NAMALWA (cell line): ENCODE measurements at regions not wholly inside any gene's neighbourhood (a gene's known extent, or its start where the extent isn't known, plus 50 kb on each side); places are given as distances from the start of the nearest gene placed in this dataset.

Experiments used
- DNase-seq: peaks from one replicate; pipeline ENCODE4 v3.0.0-alpha.2; 2015; ENCODE audit warnings: low spot score

DNA sequence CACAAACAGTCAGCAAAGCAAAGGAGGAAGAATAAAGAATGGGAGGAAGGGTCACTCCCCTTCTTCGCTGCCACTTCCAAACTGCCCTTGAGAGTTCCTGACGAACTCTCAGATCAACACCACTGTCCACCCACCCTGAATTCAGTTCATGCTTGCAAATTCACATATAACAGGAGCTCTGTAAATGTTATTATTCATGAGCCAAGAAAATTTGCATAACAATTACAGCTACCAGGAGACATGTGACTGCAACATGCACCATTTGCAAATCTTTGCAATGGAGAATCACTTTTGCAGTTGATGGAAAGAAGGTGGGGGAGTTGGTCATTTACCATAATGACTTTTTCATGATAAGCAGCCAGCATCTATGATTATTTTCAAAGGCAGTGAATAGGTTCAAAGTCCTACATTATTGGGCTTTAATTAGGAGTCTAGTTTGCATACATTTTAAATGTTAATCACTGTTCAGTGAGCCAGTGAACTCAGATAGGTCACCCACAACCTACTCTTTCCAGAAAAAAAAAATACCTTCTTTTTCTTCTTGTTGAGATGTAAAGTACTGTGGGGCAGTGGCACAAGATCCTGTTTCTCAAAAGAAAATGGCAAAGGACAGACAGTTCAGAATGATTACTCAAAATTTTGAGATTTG, 149.7 kb downstream of the CAAP1 start:
- no peak for DNase-seq

- no peak for DNase-seq
These were observed 157.4 kb downstream of the CAAP1 start for GRCh38 chr9:26735160-26735559.

DNA sequence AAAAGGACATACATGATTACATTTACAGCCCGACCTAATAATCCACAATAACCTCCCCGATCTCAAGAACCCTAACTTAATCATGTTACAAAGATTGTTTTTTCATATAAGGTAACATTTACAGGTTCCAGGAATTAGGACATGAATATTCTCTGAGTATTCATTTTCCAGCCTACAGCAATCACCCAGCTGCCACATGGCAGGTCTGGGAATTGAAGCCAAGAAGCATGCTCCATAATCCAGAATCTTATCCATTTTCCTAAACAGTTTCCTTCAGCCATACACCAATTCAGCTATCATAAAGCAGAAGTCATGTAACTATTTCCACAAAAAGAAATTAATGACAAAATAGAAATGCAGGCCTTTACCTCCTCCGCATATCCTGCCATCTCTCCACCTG, 163.4 kb downstream of the CAAP1 start:
- DNase-seq: no peak

GRCh38 chr9:26727471-26727870, 165.1 kb downstream of the CAAP1 start:
- DNase-seq: no peak

DNA sequence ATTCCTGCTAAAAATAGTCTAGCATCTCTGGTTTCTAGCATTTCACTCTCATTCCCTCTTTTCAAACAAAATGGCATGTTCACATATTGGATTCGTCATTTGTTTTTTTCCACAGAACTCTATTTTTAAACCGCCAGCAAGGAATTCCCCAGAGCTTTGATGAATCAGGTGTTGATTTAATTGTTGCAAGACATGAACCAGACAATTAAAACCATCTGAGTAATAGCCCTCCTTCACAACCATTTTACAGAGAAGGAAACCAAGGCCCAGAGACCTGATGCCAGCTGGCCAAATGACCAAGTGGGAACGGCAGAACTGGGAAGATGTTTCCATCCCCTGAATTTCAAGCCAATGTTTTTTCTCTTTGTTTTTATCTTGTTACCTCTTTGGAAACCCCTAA, 167.0 kb downstream of the CAAP1 start:
- no peak for DNase-seq

DNA sequence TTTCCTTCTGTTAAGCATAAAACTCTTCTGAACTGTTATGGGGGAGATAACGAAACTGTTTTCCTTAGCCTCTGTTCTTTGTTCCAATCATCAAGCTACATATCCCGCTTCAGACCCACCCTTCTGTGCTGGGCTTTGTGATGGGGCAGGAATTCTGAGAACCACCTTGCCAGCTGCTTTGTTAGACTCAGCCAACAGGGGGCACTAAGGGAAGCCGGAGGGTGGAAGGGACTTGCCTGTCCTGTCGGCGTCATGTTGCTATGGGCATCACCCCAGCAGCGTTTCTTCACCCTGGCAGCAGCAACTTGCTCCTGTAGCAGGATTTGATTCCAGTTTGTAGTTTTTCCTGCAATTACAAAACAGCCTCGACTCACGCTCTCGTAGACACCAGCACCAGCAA, 169.1 kb downstream of the CAAP1 start:
- DNase-seq: peak; percentile 43

GRCh38 chr9:26722755-26723154, 169.8 kb downstream of the CAAP1 start:
- no peak for DNase-seq

- DNase-seq: no peak
These were observed 182.6 kb downstream of the CAAP1 start for GRCh38 chr9:26710008-26710407.

GRCh38 chr9:26706223-26706622, 186.4 kb downstream of the CAAP1 start:
- DNase-seq: no peak

GRCh38 chr9:26695298-26695622, 197.3 kb downstream of the CAAP1 start:
- DNase-seq: no peak

DNA sequence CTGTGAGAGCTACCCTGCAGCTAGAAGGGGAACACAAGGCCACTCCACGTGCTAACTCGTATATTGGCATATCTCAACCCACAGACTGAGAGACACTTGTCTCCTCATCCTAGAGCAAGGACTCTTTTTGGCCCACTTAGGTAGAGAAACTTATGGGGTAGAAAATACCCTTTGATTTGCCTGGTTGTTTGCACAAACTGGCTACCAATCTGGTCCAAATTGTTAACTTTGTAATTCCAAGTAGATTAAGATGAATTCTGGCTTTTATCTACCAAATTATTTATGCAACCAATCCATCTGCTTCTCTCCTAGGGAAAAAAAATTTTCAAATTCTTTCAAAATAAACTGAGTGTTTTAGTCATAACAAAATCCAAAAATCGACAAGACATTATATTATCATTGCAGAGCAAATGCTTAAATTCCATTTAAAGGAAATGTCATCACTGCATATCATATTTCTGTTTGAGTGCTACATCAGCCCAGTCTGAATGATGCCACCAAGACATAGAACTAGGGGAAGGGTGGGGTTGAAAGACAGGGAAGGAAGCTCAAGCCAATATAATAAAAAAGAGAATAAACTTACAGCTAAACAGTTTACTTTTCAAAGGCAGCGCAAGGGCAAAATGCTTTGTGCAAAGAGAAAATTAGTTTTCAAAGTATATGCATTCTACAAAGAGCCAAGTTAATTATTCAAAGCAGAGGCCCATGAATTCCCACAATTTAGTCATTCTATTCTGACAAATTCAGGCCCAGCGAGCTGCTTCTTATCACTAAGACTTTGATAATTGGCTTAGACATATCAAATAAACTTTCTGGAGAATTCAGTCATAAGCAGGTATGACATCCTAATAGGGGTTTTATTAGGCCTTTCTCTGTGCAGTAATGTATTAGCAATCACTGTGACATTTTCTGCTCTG, 198.0 kb downstream of the CAAP1 start:
- no peak for DNase-seq

GRCh38 chr9:26689041-26689440, 203.6 kb downstream of the CAAP1 start:
- no peak for DNase-seq

DNA sequence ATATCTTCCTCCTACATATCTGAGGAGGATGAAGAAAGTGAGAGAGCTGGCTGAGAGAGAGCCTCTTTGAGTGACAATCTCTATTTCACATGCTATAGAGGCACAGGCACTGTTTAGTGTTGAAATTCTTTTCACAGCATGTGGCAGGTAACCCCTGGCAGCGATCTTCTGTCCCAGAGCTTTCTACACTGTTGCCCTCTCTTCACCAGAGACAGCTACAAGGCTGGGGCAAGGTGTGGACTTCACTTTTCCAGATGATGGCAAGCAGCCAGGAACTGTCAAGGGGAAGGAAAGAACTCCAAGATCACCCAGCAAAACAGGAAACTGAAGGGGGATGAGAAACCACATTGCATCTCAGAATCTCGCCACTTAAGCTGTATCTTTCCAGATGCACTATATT, 205.2 kb downstream of the CAAP1 start:
- no peak for DNase-seq

- no peak for DNase-seq
These were observed 206.8 kb downstream of the CAAP1 start for GRCh38 chr9:26685818-26686217.

- no peak for DNase-seq
These were observed 208.6 kb downstream of the CAAP1 start for GRCh38 chr9:26684029-26684428.

GRCh38 chr9:26682796-26683496, 209.7 kb downstream of the CAAP1 start:
- DNase-seq: no peak

DNA sequence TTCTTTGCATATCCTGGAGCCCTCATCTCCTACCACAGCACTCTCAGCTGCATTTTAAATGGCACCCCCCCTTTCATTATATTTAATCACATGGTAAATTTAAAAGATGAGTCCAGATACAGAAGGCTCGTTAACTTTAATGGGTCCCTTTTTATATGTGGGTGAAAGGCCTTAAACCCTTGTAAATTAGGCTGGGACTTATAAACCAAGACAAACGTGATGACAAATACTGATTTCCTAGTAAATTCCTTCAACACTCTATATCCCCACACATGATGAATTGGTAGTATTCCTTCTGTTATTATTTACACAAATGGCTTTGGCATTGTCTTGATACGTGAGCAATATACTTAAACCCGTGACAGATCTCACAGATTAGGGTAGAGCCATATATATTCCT, 210.6 kb downstream of the CAAP1 start:
- DNase-seq: no peak

GRCh38 chr9:26677965-26678706, 214.5 kb downstream of the CAAP1 start:
- no peak for DNase-seq

- DNase-seq: no peak
These were observed 217.6 kb downstream of the CAAP1 start for GRCh38 chr9:26675035-26675434.

GRCh38 chr9:26673261-26673660, 219.3 kb downstream of the CAAP1 start:
- DNase-seq: no peak

DNA sequence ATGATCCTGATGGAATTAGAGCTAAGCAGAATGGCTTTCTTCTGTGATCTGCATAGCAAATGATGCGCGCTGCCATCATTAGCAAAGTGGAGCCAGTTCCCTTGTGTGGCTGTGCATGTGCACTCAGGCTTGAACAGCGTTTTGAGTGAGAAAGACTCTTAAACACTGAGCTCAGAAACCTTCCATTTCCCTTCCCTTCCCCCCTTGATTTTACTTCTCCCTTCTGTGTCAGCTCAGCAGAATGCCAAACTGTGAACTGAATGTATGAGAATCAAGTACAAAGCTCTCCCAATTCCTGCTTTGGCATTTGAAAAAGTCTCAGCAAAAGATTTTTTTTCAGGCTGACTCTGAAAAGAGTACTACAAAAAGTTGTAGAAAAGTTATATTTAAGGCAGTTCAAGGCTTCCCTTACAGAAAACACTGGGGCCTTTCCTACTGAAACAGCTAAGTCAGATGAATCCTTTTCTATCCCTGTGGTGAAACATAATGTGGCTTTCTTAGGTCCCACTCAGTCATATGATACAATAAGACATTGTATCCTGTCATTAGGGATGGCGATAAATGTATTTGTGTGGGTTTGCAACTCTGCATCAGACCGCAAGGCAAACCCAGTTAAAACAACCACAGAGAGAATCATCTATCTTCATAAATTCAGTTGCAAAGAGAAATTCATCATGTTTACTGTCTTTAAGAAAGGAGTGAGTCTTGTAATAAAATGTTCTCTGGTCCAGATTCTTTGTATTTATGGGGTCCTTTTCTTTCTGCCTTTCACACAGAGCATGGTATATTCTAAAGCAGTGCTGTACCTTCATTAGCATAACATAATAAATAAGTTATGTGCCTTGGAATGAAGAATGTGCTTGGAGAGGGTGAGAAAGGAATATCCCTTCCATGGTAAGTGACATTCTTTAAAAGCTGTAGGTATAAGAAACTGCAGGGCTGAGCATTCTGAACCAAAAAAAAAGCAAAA, 222.6 kb downstream of the CAAP1 start:
- peak; percentile 4 for DNase-seq
